SK-N-MC (cell line): ENCODE measurements at regions not wholly inside any gene's neighbourhood (a gene's known extent, or its start where the extent isn't known, plus 50 kb on each side); places are given as distances from the start of the nearest gene placed in this dataset.

Source experiments
- EZH2 ChIP-seq: fragments of 200-600 bp; sonication (generic); IDR thresholded peaks from one replicate; pipeline ENCODE4 v1.6.1; 2017; ENCODE audit warnings: antibody characterized with exemption
- POLR2AphosphoS5 ChIP-seq: IDR thresholded peaks from 2 replicates; pipeline ENCODE4 v1.6.1; 2012; ENCODE audit warnings: mild to moderate bottlenecking, low read depth, low read length, borderline replicate concordance

DNA sequence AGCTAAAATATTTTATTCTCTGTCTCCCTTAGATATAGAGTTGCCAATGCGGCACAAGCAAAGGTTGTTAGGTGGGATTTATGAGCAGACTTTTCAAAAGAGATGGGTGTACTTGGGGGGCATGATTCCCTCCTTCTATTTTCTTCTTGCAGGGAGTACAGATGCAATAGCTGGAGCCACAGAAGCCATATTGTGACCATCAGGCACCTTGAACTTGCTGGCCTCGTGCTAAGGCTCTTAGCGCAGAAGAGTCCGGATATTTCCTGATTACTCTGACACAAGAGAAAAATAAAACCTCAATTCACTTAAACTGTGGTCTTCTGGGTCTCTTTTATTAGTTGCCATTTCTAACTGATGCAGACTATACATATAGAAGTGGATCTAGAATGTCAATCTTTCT lies 547.4 kb downstream of the MIAT start:
- TF ChIP-seq EZH2: no peak
- TF ChIP-seq POLR2AphosphoS5: no peak
